Astrocyte of the cerebellum (primary cell): ENCODE measurements at regions not wholly inside any gene's neighbourhood (a gene's known extent, or its start where the extent isn't known, plus 50 kb on each side); places are given as distances from the start of the nearest gene placed in this dataset.

Experiments used
- DNase-seq: peaks from one replicate; pipeline ENCODE4 v3.0.0-alpha.2; 2011; ENCODE audit warnings: low read depth
- H3K4me3 ChIP-seq: 2 replicates; pipeline ENCODE4 v1.5.1; 2011; ENCODE audit warnings: mild to moderate bottlenecking, low read depth, low read length, moderate library complexity
- in situ Hi-C: cut with HindIII; loops from 2 replicates; pipeline ENCODE4 v1.10.0; 2017; ENCODE audit warnings: low sequenced_read_pairs
- TF ChIP-seq, protein P1 (sequence below): IDR thresholded peaks from 2 replicates; pipeline ENCODE4 v1.5.1; 2012; ENCODE audit warnings: low read length, low read depth, moderate library complexity, mild to moderate bottlenecking; ENCODE audit errors: missing control alignments

DNA sequence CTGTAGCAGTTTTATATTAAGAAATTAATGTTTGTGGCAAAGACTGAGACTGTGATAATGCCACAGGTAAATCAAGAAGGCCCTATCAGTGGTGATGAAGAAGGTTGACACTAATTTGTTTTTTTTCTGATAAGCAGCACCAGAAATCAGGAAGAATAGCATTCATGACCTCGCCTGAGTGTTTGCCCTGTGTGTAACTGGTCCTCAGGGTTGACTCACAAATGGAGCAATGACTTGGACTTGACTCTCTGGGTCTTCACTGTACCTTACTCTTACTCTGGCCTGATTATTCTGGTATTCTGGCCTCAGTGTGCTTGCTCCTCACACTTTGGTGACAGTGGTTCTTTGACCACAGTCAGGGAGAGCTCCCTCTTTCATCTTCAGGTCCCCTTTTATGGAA is 243.9 kb downstream of the HAO1 start:
- no peak overlapping the region for H3K4me3 ChIP-seq
- DNase-seq, result no peak
- in situ Hi-C loops, result no loop called here
- TF ChIP-seq, protein P1, sequence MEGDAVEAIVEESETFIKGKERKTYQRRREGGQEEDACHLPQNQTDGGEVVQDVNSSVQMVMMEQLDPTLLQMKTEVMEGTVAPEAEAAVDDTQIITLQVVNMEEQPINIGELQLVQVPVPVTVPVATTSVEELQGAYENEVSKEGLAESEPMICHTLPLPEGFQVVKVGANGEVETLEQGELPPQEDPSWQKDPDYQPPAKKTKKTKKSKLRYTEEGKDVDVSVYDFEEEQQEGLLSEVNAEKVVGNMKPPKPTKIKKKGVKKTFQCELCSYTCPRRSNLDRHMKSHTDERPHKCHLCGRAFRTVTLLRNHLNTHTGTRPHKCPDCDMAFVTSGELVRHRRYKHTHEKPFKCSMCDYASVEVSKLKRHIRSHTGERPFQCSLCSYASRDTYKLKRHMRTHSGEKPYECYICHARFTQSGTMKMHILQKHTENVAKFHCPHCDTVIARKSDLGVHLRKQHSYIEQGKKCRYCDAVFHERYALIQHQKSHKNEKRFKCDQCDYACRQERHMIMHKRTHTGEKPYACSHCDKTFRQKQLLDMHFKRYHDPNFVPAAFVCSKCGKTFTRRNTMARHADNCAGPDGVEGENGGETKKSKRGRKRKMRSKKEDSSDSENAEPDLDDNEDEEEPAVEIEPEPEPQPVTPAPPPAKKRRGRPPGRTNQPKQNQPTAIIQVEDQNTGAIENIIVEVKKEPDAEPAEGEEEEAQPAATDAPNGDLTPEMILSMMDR, result no peak

DNA sequence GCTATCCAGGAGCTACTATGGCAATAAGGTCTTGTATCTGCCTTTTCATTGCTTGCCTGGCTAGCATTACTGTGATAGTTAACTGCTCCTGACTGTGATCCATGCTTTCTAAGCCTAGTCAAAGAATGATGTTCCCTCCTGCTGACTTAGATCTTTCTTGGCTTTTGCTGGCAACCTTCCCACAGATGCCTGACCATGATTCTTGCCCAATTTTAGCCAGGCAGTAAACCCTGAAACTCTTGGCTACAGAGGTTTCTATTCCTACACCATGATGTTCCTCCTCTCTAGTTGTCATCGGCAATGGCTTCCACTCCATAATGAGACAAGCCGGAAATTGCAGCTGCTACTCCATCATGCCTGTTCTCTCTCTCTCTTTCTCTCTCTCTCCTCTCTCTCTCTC is 238.1 kb downstream of the HAO1 start:
- DNase-seq, result no peak
- in situ Hi-C loops, result no loop called here
- no peak overlapping the region for H3K4me3 ChIP-seq
- TF ChIP-seq, protein P1, result no peak

DNA sequence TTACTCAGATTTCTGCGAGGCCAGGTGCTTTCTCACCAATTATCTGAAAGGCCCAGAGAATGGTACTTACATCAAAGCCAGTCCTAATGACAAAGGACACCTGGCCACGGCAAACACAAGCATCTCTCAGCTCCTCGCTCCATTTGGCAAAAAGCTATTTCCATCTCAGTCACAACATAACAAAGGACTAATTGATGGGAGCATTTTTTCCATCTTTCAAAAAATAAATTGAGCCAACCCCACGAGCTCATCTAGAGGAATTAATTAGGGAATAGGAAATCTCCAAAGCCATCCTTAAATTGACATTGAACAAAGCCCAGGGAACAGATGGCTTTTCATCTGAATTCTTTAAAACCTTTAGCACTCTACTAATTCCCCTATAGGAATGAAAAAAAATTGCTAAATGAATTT is 236.7 kb downstream of the HAO1 start:
- TF ChIP-seq, protein P1, result no peak
- in situ Hi-C loops, result no loop called here

DNA sequence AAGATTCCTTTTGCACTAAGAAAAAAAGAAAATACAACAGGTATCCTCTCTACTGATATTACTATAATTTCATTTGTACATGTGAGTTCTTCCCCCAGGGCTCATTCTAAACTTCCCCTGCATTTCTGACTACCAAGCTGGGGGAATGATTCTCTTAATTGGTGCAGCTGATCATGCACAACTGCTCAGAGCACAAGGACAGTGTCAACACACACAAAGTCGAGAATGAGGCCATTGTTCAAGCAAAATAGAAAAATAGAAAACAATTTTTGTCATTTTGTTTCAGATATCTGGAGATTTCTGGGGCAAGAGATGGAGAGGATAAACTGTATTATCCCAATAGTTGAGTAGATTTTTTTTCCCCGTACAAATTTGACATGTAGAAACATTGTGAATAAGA is 236.3 kb downstream of the HAO1 start:
- in situ Hi-C loops, result no loop called here
- TF ChIP-seq, protein P1, result no peak
- no peak for DNase-seq
- H3K4me3 ChIP-seq, result no peak overlapping the region

More for the DNA sequence above, 236.7 kb downstream of the HAO1 start:
- H3K4me3 ChIP-seq, result no peak overlapping the region
- no peak for DNase-seq

DNA sequence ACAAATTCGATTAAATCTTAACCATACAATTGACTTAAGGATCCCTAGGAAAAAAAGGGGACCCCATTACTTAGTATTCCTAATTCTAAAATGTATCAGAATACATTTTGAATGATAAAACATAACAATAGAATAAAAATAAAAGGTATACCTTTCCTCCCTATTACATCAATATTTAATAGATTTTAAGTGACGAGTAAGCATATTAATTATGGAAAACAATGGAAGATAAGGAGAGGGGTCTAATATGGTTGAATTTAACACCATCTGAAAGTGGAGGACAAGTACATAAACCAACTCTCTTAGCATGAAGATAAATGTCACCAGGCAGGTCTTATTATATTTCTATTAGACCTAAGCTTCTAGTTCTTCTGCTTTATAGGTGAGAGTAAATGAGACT is 232.1 kb downstream of the HAO1 start:
- in situ Hi-C loops, result no loop called here
- no peak overlapping the region for H3K4me3 ChIP-seq
- TF ChIP-seq, protein P1, result no peak
- no peak for DNase-seq

DNA sequence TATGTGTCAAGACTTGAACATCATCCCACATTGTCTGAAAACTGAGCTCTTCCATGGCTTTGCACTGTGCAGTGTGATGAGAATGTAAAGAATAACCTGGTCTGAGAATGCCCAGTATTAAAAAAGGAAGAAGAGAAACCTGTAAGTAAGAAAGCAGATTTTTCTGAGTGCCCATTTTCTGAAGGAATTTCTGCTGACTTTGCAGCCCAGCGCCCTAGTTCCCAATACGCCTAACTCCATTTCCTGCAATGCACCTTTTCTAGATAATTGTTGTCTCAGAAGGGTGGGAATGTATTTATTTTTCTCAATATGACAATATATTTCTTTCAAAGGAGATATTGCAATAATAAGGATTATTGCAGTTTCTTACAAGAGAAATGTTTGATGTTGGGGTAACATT is 231.5 kb downstream of the HAO1 start:
- in situ Hi-C loops, result no loop called here
- TF ChIP-seq, protein P1, result no peak
- no peak overlapping the region for H3K4me3 ChIP-seq
- DNase-seq, result no peak

DNA sequence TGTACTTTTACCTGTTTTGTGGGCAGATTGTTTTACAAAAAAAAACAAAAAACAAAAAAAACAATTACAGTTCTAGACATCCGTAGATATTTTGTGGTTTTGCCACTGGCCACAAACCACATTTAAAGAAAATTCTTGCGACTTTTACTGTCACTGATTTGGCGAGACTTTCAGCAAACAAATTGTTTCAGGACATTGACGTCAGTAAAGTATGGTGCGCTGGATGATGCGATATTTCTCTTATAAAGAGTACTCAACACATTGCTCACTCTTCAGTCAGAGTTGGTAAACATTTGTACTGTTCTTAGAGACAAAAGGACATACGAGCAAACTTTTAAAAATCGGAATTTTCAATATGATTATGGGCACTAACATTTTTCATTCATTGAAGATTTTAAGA is 229.8 kb downstream of the HAO1 start:
- DNase-seq, result no peak
- in situ Hi-C loops, result no loop called here
- TF ChIP-seq, protein P1, result no peak
- H3K4me3 ChIP-seq, result no peak overlapping the region
